Endothelial cell of umbilical vein (primary cell): ENCODE measurements at regions not wholly inside any gene's neighbourhood (a gene's known extent, or its start where the extent isn't known, plus 50 kb on each side); places are given as distances from the start of the nearest gene placed in this dataset.

ENCODE experiments used
- BruUV-seq: library from RNA; stranded (reverse); fragments of 400-500 nt; replicated peaks from 2 replicates; lab custom pipeline; 2021; lab: Mats Ljungman, UMichigan
- CTCF ChIA-PET: fragments of 300-600, 350-600 bp; sonication (Branson Sonifier 250); formaldehyde crosslinking; loops from one replicate; lab custom pipeline; 2021; ENCODE audit warnings: antibody characterized with exemption, inconsistent platforms; lab: Charles Lee
- POLR2A ChIA-PET: fragments of 300-600, 350-600 bp; sonication (Branson Sonifier 250); formaldehyde crosslinking; loops from one replicate; lab custom pipeline; 2021; ENCODE audit warnings: antibody characterized with exemption, inconsistent platforms; lab: Charles Lee
- DNase-seq: peaks from one replicate; pipeline ENCODE4 v3.0.0-alpha.2; 2011; ENCODE audit warnings: low read depth, low spot score
- FAIRE-seq: peaks from 2 replicates; lab custom pipeline; 2011; peaks lifted over from hg19 to GRCh38; lab: Jason Lieb, UNC
- H2AFZ ChIP-seq: 2 replicates; pipeline ENCODE4 v1.6.0; 2012; ENCODE audit warnings: low read depth, low read length, control low read depth, inconsistent platforms
- H3K27ac ChIP-seq: 2 replicates; pipeline ENCODE4 v1.5.1; 2011; ENCODE audit warnings: low read depth, mild to moderate bottlenecking, control low read depth, low read length, moderate library complexity; ENCODE audit not compliant: insufficient read depth
- H3K27me3 ChIP-seq, 2 experiments: 2 replicates each; pipeline versions ENCODE4 v1.6.0 to v1.6.1; 2011; ENCODE audit warnings: low read length in 2 of 2, mixed read lengths in 1 of 2; ENCODE audit not compliant: control insufficient read depth in 2 of 2, insufficient read depth in 2 of 2
- H3K36me3 ChIP-seq, 2 experiments: 2 replicates in 1 of 2; 3 replicates in 1 of 2; pipeline ENCODE4 v1.5.1; 2011; ENCODE audit warnings: low read length in 2 of 2, mild to moderate bottlenecking in 1 of 2, moderate library complexity in 1 of 2; ENCODE audit not compliant: control insufficient read depth in 2 of 2, insufficient read depth in 2 of 2; ENCODE audit errors: extremely low read depth in 1 of 2
- H3K4me1 ChIP-seq: 3 replicates; pipeline ENCODE4 v1.5.1; 2011; ENCODE audit warnings: mild to moderate bottlenecking, low read length; ENCODE audit not compliant: control insufficient read depth, insufficient read depth; ENCODE audit errors: extremely low read depth
- H3K4me2 ChIP-seq: 2 replicates; pipeline ENCODE4 v1.6.1; 2011; ENCODE audit warnings: low read length, control low read depth, mixed read lengths; ENCODE audit not compliant: insufficient read depth
- H3K4me3 ChIP-seq, 3 experiments: fragments of 200-600 bp in 1 of 3; sonication (generic), shearing (Covaris generic) in 1 of 3; replicated peaks in 1 of 3; 2 replicates each; pipeline ENCODE4 v1.5.1; 2011 to 2016; ENCODE audit warnings: control low read depth in 3 of 3, low read length in 3 of 3, mild to moderate bottlenecking in 2 of 3, inconsistent platforms in 1 of 3, low read depth in 1 of 3, moderate library complexity in 1 of 3; ENCODE audit not compliant: insufficient read depth in 1 of 3
- H3K79me2 ChIP-seq: 2 replicates; pipeline ENCODE4 v1.6.0; 2012; ENCODE audit warnings: low read length, inconsistent platforms; ENCODE audit not compliant: control insufficient read depth, insufficient read depth
- H3K9ac ChIP-seq: replicated peaks from 2 replicates; pipeline ENCODE3; 2011; ENCODE audit warnings: low read length, control low read depth; ENCODE audit not compliant: insufficient read depth; ENCODE audit errors: extremely low read depth
- H3K9me1 ChIP-seq: replicated peaks from 3 replicates; pipeline ENCODE4 v1.6.0; 2011; ENCODE audit warnings: mild to moderate bottlenecking, low read length; ENCODE audit not compliant: control insufficient read depth, insufficient read depth; ENCODE audit errors: extremely low read depth
- H3K9me3 ChIP-seq: replicated peaks from 2 replicates; pipeline ENCODE4 v1.5.1; 2012; ENCODE audit warnings: low read length, inconsistent platforms; ENCODE audit not compliant: control insufficient read depth, insufficient read depth
- H4K20me1 ChIP-seq: replicated peaks from 2 replicates; pipeline ENCODE3; 2011; ENCODE audit warnings: mild to moderate bottlenecking, low read length; ENCODE audit not compliant: control insufficient read depth, insufficient read depth; ENCODE audit errors: extremely low read depth
- CTCF ChIP-seq, 2 donors: IDR thresholded peaks; 1 replicate in 1 of 2; 2 replicates in 1 of 2; pipeline ENCODE4 v1.5.1; 2011; ENCODE audit warnings: low read length in 2 of 2, mild to moderate bottlenecking in 2 of 2, moderate library complexity in 2 of 2, control low read depth in 1 of 2, inconsistent platforms in 1 of 2, low read depth in 1 of 2; ENCODE audit not compliant: insufficient read depth in 1 of 2; ENCODE audit errors: extremely low read depth in 1 of 2
- EZH2 ChIP-seq: IDR thresholded peaks from 2 replicates; pipeline ENCODE4 v1.6.1; 2012; ENCODE audit warnings: borderline replicate concordance, low read depth, mild to moderate bottlenecking, moderate library complexity, low read length, inconsistent platforms; ENCODE audit not compliant: severe bottlenecking
- FOS ChIP-seq: IDR thresholded peaks from 2 replicates; pipeline ENCODE4 v1.6.1; 2011; ENCODE audit warnings: mild to moderate bottlenecking, low read length, moderate library complexity, borderline replicate concordance; ENCODE audit not compliant: insufficient read depth
- GATA2 ChIP-seq: IDR thresholded peaks from 2 replicates; pipeline ENCODE4 v1.7.0; 2011; ENCODE audit warnings: low read depth, mild to moderate bottlenecking, moderate library complexity, mixed read lengths, low read length; ENCODE audit not compliant: insufficient read length, insufficient read depth
- JUN ChIP-seq: IDR thresholded peaks from 2 replicates; pipeline ENCODE4 v1.6.1; 2011; ENCODE audit warnings: borderline replicate concordance, low read depth; ENCODE audit not compliant: insufficient read length, insufficient read depth
- MYC ChIP-seq: IDR thresholded peaks from one replicate; pipeline ENCODE4 v1.6.1; 2011; ENCODE audit warnings: mild to moderate bottlenecking, low read depth, low read length
- POLR2A ChIP-seq: IDR thresholded peaks from 2 replicates; pipeline ENCODE4 v1.6.1; 2012; ENCODE audit warnings: low read depth, mild to moderate bottlenecking, control low read depth, low read length
- POLR2AphosphoS5 ChIP-seq: IDR thresholded peaks from 2 replicates; pipeline ENCODE4 v1.6.1; 2012; ENCODE audit warnings: low read depth, mild to moderate bottlenecking, control low read depth, low read length, moderate library complexity; ENCODE audit not compliant: insufficient read depth
- dilution Hi-C: fragments of 300-500 bp; cut with MboI; formaldehyde crosslinking; loops from one replicate; pipeline ENCODE4 v1.15.0; 2019; ENCODE audit warnings: low sequenced_read_pairs; ENCODE audit not compliant: extremely low pct_ligation_motif_present
- intact Hi-C: fragments of 100-400 bp; cut with micrococcal nuclease; formaldehyde crosslinking; loops from one replicate; pipeline ENCODE4 v1.10.0; 2022
- TF ChIP-seq, protein P1 (sequence below): IDR thresholded peaks from 2 replicates; pipeline ENCODE4 v1.6.1; 2011; ENCODE audit not compliant: insufficient read depth, insufficient read length

- no TSS peak for BruUV-seq
- no peak overlapping the region for H3K4me2 ChIP-seq
- no peaks in the 10 kb centered on the region for H4K20me1 ChIP-seq
- H3K4me1 ChIP-seq, result no peaks in the 10 kb centered on the region
- dilution Hi-C loops (no loop called here), intact Hi-C loops (loop anchor here (1.0 to 10.0 kb wide), 7 partner anchors 229 to 766 kb away; no protein-coding TSS in a partner anchor)
- no peak overlapping the region for H2AFZ ChIP-seq
- H3K36me3 ChIP-seq, result no peaks in the 10 kb centered on the region
- H3K79me2 ChIP-seq, result no peaks in the 10 kb centered on the region
- H3K27ac ChIP-seq, result no peak overlapping the region
- no peaks in the 10 kb centered on the region for H3K9me3 ChIP-seq
- no peak overlapping the region for H3K4me3 ChIP-seq
- H3K27me3 ChIP-seq, result peaks cover 4 to 12% of the 10 kb centered on the region in 2 experiments
- H3K9ac ChIP-seq, result no peak overlapping the region
- CTCF ChIA-PET, result interaction anchor here (0.7 to 4.8 kb wide), 28 partner anchors 11 to 764 kb away, joined by 3 to 75 read pairs (median 4); no protein-coding TSS in a partner anchor
- peak; percentile 62 for DNase-seq
- H3K9me1 ChIP-seq, result no peaks in the 10 kb centered on the region
- no peak for FAIRE-seq
- TF ChIP-seq CTCF (IDR thresholded peaks at IDR 0.05; ENCODE audit: extremely low read depth in 1 of 2, insufficient read depth in 1 of 2, low read depth in 1 of 2, low read length in 2 of 2), result peak; percentile 43 to 76
- TF ChIP-seq EZH2, result no peak
- POLR2A ChIA-PET, result no interaction called here
Observed at GRCh38 chr11:31870609-31871309, 59.6 kb upstream of the PAX6 start.

DNA sequence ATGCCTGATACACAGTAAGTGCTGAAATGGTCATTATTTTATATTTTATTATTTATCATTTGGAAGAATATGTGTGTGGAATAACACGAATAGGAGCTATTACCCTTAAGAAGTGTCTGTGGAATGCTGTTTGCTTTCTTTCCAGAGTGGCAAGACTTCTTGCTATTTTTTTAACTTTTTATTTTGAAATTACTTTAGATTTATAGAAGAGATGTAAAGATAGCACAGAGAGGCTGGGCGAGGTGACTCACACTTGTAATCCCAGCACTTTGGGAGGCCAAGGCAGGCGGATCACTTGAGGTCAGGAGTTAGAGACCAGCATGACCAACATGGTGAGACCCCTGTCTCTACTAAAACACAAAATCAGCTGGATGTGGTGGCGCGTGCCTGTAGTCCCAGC, 58.9 kb upstream of the PAX6 start:
- intact Hi-C loops (loop anchor here (5.0 to 10.0 kb wide), 2 partner anchors 307 to 765 kb away; no protein-coding TSS in a partner anchor), dilution Hi-C loops (no loop called here)
- Histone ChIP-seq H2AFZ (no peak overlapping the region), H3K79me2 (no peaks in the 10 kb centered on the region), H3K36me3 (no peaks in the 10 kb centered on the region), H3K27me3 (peaks cover 4% of the 10 kb centered on the region in 2 experiments), H3K27ac (no peak overlapping the region), H3K9me3 (no peaks in the 10 kb centered on the region), H3K4me2 (no peak overlapping the region), H3K9me1 (no peaks in the 10 kb centered on the region), H3K4me3 (no peak overlapping the region), H4K20me1 (no peaks in the 10 kb centered on the region), H3K9ac (no peak overlapping the region), H3K4me1 (no peaks in the 10 kb centered on the region)
- no peak for FAIRE-seq
- BruUV-seq, result no TSS peak
- ChIA-PET POLR2A (no interaction called here), CTCF (interaction anchor here (0.7 to 4.8 kb wide), 18 partner anchors 88 to 763 kb away, joined by 3 to 75 read pairs (median 6); no protein-coding TSS in a partner anchor)
- DNase-seq, result no peak
- TF ChIP-seq GATA2 (no peak), MYC (no peak), POLR2AphosphoS5 (no peak), POLR2A (no peak), JUN (no peak), EZH2 (no peak), FOS (no peak), CTCF (IDR thresholded peaks at IDR 0.05; ENCODE audit: extremely low read depth in 1 of 2, insufficient read depth in 1 of 2, low read depth in 1 of 2, low read length in 2 of 2) (no peak)
- TF ChIP-seq, protein P1, sequence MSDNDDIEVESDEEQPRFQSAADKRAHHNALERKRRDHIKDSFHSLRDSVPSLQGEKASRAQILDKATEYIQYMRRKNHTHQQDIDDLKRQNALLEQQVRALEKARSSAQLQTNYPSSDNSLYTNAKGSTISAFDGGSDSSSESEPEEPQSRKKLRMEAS, result no peak
